GM18868 (cell line): ENCODE measurements at regions not wholly inside any gene's neighbourhood (a gene's known extent, or its start where the extent isn't known, plus 50 kb on each side); places are given as distances from the start of the nearest gene placed in this dataset.

Experiments
- ATAC-seq: cut with Tn5 transposase; IDR thresholded peaks from one replicate; pipeline ENCODE4 v1.9.1; 2021; ENCODE audit warnings: mild to moderate bottlenecking, moderate library complexity; ENCODE audit not compliant: unreplicated experiment

DNA sequence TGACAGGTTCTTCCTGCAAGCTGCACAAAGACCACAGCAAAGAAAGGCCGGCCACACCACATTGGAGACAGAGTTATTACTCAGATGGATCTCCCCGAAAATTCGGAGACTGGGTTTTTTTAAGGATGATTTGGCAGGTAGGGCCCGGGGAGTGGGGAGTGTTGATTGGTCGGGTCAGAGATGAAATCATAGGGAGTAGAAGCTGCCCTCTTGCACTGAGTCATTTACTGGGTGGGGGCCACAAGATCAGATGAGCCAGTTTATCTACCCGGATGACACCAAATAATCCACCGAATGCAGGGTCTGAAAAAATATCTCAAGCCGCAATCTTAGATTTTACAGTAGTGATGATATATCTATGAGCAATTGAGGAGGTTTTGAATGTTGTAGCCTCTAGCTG is 401.8 kb upstream of the FAT3 start:
- ATAC-seq = no peak

DNA sequence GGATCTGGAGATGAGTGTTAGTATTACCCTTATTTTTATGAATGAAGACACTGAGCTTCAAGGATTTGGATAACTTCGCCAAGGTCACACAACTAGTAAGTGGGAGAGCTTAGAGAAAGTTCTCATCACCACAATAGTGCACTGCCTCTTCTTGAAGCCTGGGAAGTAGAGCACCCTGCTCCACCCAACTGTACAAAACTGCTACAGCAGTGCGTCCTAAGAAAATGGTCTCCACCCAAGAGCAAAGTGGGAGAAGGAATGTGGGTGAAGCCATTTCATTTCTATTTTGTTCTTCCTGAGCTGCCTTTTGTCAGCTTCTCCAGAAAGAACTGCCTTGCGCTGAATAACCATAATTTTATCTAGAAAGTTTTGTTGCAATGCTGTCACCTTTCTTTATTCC is 403.9 kb upstream of the FAT3 start:
- no peak for ATAC-seq

DNA sequence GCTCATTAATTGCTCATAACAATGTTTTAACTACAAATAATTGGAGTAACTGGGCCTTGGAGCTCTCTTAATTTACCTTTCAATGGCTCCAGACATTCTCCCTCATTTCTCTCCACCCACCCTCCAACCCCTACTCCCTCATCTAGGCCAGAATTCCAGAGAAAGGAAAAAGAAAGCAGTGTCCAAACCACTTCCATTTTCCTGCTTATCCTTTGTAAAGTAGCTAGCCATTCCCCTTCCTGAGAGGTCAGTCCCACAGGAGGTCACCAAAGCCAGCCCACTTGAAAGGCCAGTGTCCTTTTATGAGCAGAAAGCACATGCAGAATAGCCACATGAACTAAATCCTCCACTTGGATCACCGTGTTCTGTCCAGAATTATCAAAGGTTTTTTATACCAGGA is 404.8 kb upstream of the FAT3 start:
- no peak for ATAC-seq

DNA sequence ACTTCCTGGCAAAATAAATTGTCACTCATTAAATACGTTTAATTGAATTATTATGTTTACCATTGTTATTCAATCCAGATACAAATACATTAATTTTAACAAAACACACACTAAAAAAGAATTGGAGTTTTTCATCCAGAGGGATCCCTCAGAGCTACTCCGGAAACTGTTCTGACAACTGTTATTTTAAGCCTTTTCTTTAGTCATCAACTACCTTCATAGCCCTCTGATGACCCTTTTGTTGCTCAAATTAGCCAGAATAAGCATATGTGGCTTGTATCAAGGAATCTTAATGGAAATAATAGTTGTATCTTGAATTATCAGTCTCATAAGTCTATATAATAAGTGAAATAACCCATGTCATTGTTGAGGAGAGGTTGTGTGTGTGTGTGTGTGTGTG is 405.4 kb upstream of the FAT3 start:
- ATAC-seq = no peak

DNA sequence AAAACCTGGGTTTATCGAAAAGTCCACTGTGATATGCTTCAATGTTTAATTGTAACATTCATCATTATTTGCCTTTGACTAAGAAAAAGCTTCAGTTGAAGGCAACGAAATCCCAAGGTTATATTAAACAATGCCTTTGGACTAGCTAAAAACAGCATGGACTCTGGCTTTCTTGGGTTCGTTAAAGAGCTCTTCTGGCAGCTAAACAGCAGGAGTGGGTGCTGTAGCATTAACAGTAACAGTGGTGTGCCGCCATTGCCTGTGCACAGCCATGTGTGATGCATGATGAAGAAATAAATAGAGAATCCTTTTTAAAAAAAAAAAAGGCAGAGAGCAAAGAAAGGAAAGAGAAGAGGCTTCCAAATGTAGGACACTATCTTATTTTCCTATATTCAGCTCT is 406.6 kb upstream of the FAT3 start:
- no peak for ATAC-seq

DNA sequence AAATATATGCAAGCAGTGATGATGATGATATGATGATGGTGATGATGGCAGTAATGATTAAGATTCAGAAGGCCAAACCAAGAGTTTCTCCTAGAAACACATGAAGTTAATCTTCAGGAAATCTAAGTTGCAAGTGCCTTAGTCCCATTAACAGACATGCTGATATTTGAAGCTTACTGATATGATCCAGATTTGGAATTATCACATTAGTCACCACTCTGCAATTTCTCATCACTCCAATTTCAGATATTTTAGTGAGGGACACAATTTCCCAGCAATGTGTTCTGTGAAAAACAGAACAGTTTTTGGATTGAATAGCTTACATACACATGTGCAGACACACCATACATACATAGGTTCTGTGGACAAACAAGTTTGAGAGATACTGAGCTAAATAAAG is 411.4 kb upstream of the FAT3 start:
- ATAC-seq = no peak

DNA sequence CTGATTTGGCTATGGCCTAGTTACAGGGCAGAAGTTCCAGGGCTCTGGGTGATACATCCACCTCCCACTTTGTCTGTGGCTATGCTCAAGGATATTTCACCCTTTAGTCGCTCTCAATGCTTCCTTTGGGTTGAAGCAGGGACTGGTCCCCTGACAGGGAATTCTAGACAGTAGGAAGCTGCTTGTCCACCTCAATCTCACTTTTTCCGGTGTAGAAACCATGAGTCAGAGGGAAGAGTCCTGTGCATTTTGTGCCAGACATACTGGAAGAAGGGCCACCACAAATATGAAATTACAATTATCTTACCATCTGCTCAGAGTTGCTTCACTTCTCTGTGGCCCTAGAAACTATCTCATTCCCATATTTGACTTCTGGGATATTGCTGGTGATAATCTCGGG is 413.7 kb upstream of the FAT3 start:
- ATAC-seq = no peak

DNA sequence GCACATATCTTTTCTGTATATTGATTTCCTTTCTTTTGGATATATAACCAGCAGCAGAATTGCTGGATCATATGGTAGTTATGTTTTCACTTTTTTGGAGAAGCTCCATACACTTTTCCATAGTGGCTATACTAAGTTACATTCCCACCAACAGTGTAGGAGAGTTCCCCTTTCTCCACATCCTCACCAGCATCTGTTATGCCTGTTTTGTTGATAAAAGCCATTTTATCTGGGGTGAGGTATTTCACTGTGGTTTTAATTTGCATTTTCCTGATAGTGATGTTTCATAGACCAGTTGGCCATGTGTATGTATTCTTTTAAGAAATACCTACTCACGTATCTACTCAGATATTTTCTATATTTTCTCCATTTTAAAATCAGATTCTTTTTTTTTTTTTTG is 419.3 kb upstream of the FAT3 start:
- no peak for ATAC-seq

DNA sequence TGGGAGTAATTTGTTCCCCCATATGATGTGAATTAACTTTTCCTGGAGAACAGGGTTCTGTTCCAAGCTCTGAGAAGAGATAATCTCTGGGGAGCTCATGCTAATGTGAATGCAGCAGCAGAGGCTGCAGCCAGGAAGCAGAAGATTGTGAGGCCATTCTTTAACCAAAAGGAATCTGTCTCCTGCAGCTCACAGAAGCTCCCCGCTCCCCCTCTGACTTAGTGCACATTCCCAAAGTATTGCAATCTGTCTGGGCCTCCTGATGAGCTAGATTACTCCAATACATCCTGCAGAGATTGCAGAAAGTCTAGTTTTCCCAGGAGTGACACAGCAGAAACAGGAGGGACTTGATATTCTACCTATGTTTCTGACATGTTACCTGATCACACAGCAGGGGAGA is 420.6 kb upstream of the FAT3 start:
- ATAC-seq = no peak

DNA sequence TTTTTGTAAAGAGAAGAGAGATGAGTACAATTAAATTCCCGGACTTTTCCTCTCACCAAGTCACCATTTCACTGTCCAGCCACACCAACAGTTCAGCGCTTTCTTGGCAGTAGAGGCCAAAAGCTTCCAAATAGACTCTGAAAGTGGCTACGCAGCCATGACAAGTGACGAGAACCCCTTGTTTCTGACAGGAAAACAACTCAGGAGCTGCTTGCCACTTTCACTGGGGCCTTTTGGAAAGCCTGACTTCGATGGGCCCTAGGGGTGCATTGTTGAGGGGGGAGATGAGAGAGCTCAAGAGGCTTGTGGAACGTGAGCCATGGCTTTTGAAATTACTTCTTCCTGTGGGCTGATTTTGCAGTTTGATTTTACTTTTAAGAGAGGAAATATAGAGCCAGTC is 422.1 kb upstream of the FAT3 start:
- ATAC-seq = no peak

DNA sequence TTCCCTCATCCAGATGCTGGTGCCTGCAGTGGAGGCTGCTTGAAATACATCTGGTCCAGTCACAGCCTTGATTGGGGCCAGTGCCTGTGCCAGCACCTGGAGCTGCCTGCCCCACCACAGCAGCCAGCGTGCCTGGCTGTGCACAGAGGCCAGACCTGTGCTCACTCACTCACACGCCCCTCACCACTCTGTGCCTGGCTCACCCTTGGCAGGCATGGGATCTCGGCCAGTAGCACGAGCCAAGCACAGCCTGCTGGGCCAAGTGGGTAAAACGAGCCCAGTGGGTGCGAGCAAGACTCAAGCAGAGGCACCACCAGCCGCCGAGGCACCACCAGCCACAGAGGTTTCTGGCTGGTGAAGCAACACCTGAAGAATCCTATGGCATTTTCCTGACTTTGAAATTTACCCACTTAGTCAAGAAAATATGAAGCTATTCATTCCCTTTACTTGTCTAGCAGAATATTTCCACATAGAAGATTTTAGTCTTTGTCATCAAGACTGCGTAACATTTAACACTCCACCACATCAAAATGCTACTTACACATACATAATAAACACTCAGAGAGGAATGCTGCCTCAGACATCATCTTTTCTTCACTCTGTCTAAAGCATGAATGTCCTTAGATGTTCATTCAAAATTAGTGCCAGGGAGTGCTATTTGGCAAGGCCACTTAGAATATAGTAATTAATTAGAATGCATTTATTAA is 424.3 kb upstream of the FAT3 start:
- no peak for ATAC-seq

DNA sequence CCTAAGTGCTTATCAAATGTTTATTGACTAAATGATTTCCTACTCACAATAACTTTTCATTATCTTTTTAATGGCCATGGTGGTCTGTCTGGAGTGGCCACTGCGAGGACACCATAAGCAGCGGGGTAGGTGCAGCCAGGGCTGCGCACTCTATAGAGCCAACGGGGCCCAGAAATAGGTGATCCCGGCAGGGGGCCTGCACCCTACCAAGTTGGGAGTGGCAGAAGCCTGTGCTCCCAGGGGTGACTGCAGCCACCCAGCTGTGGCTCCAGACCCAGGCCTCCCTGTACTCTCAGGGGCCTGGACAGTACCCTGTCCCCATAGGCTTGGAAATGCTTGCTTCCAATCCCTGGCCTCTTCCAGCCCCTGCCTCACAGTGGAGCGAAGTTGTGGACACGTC is 426.4 kb upstream of the FAT3 start:
- no peak for ATAC-seq

DNA sequence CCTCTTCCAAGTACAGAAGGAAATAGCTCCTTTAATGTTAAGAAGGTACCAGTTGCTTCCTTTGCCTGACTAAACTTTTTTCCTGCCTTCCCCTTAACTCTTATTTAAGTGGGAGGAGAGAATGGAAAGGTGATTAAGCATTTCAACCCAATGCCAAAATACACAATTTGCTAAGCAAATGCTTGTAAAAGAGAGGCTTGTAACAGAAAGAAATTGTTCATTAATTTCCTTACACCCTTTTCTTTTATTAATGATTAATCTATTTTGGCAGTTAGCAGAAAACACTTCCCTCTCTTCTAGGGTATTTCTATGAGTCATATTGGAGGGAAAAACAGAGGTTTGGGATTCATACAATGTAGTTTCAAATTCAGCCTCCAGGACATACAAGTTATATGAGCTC is 427.6 kb upstream of the FAT3 start:
- no peak for ATAC-seq

DNA sequence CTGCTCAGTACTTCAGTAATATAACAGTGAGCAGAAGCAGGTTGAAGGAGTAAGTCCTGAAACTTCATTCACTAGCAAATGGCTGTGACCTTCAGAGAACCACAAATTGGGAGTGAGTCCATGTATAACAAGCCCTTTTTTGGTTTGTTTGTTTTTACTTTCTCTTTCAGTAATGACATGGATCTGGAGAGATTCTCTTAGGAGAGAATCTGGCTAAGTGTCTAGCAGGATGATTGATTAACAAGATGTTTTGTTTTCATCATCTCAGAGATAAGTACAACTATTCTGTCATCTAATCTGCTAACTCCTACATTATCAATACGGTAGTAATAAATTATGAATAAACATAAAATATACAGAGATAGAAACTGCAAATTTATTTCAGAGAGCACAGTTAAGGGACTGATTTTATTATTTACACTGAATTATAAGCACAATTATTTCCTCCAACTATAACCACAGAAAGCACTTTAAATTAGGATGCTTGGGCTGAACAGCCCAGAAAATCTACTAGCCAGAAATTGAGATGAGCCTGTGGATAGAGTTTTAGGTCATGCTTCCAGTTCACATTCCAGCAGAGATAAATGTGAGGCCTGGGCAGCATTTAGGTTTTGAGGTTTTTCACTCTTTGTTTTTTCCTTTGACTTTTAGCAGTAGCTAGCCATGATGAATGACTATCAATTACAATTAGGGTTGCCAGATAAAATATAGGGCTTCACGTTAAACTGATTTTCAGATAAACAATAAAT is 429.3 kb upstream of the FAT3 start:
- ATAC-seq = no peak

DNA sequence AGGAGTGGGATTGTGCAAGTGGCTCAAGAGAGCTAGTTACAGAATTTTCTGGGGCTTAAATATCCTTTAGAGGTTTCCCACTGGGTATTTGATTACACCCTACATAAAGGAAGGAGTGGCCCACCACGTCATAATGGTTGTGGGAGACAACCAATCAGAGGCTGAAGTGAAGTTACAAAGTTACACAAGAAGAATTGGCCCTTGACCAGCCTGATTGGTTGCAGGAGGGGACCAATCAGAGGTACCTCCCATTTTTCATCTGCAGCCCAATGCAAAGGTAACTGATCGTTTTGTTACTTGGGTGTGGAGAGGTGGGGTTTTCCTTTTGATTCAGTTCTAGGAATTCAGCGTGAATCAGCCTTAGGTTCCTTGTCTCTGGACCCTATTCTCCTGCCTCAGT is 430.5 kb upstream of the FAT3 start:
- no peak for ATAC-seq

DNA sequence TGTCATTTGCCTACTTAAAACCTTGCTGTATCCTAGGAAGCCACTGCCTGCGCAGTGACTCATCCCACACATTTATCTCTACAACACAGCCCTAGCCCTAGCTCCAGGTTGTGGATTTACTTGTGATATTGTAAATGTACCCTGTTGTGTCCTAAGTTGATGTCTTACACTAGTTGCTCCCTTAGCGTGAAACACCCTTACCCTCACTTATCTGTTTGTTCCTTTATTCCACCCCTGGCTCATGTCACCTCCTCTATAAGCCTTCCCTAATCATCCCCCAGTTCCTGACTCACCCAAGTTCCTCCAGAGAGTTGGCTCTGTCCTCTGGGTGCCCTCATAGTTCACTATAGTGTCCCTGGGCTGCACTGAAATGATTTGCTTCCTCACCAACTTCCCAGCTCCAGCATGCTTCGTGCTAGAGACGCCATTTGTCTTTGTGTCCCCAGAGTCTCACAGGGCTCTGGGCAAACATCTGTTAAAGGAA is 431.8 kb upstream of the FAT3 start:
- no peak for ATAC-seq

DNA sequence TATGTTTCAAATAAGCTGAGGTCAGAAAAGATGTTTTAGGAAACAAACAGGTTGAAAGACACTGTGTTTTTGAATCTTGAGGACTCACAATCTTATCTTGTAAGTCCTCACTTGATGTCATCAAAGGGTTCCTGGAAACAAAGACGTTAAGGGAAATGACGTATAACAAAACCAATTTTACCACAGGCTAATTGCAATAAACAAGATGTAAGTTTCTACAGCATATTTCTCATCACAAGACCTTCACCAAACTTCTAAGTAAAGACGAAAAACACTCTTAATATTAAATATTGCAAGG is 433.5 kb upstream of the FAT3 start:
- no peak for ATAC-seq

DNA sequence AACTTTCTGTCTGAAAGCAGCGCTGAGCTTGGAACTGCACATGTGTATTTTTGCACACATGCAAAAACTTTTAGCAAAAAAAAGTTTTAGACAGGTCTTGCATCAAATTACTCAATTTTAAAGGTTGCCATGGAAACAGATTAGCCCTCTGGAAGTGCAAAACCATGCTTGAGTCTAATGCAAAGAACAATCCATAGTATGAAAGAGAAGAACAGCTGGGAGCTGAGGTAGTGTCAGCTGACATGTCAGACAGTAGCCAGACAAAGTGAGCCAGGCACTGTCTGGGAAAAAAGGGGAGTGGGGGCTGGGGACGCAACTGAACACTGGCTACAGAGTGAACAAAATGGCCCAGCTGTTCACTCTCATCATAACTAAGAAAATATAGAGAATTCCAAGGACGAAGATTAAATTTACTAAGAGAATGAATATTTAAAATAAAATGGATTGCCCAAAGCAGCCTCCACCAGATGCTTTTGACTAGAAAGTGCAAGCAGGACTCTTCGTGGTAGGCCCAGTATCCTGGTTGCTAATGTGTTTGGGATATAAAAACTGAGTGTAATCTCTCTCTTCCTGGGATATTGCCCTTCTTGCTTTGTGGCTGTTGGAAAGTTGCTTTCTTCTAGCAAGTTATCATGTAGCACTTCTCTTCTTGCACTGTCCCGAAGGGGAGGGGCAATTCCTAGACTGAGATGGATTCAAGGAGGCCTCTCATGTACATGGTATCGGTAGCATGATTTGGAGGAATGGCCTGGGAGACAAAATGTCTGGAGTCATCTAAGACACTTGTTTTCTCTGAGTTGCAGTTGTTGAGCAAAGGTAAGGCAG is 434.1 kb upstream of the FAT3 start:
- no peak for ATAC-seq

DNA sequence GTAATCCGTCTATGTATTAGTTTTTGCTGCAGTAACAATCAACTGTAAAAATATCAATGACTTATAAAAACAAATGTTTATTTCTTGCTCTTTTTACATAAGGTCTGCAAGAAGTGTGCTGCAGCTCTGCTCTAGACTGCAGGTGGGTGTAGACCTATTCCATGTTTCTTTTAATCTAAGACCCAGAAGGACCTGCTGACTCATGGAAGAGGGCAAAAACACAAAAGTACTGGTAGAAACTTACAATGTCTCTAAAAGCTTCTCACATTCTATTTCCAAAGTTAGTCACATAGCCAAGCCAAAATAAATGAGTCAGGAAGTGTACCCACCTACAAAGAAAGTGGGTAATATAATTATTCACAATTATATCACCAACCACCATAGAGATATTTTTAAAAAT is 435.9 kb upstream of the FAT3 start:
- ATAC-seq = no peak

DNA sequence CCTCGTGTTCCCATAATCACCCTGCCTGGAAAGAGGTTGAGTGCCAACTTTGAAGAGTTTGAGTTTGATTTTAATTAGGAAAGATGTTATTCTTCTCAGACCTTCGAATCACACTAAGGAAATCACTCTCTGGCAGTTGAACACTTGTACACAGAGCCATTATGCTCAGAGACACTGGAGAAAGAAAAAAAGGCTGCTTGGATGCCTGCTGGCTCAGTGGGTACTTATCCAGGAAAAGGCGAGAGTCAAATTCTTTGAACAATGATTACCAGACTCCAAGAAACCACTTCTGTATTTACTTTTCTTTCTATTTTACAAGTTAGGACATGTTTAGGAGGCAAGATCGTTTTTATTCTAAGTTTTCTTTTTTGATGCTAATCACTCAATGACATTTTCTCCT is 438.5 kb upstream of the FAT3 start:
- ATAC-seq = no peak

DNA sequence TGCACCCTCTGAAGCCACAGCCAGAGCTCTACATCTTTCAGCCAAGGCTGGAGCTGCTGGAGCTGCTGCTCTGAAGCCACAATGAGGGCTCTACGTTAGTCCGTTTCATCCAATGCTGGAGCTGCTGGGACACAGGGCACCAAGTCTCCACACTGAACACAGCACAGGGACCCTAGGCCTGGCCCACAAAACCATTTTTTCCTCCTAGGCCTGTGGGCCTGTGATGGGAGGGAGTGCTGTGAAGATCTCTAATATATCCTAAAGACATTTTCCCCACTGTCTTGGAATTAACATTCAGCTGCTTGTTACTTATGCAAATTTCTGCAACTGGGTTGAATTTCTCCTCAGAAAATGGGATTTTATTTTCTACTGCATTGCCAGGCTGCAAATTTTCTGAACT is 441.4 kb upstream of the FAT3 start:
- ATAC-seq = no peak

DNA sequence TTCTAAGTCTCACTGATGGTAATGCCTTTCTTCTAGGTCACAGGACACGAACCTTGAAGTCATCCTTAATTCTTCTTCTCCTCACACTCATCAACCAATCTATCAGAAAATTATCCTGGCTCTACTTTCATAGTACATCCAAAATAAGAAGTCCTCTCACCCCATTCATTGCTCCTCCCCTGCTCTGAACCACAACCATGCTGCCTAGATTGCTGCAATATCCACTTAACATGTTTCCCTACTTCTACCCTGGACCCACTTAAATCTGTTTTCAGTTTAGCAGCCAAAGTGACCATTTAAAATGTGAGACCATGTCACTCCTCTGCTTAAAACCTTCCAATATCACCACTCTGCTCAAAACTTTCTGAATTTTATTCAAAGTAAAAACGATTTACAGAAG is 445.9 kb upstream of the FAT3 start:
- no peak for ATAC-seq
